Keratinocyte (primary cell): ENCODE measurements at regions not wholly inside any gene's neighbourhood (a gene's known extent, or its start where the extent isn't known, plus 50 kb on each side); places are given as distances from the start of the nearest gene placed in this dataset.

Experiments used
- DNase-seq: peaks from one replicate; pipeline ENCODE4 v3.0.0-alpha.2; 2011; ENCODE audit warnings: low read depth, missing footprints, low spot score
- FAIRE-seq: peaks from 2 replicates; lab custom pipeline; 2011; peaks lifted over from hg19 to GRCh38; lab: Jason Lieb, UNC
- H2AFZ ChIP-seq: 2 replicates; pipeline ENCODE4 v1.6.0; 2012; ENCODE audit warnings: low read length, control low read depth, inconsistent platforms; ENCODE audit not compliant: control insufficient read depth
- H3K27ac ChIP-seq: 2 replicates; pipeline ENCODE4 v1.5.1; 2011; ENCODE audit warnings: low read length; ENCODE audit not compliant: control insufficient read depth, insufficient read depth
- H3K27me3 ChIP-seq: 3 replicates; pipeline ENCODE4 v1.6.0; 2011; ENCODE audit warnings: low read length; ENCODE audit not compliant: control insufficient read depth, insufficient read depth; ENCODE audit errors: extremely low read depth
- H3K36me3 ChIP-seq, 2 experiments: 2 replicates in 1 of 2; 3 replicates in 1 of 2; pipeline ENCODE4 v1.5.1; 2011; ENCODE audit warnings: low read length in 2 of 2, mild to moderate bottlenecking in 1 of 2; ENCODE audit not compliant: control insufficient read depth in 2 of 2, insufficient read depth in 2 of 2; ENCODE audit errors: extremely low read depth in 1 of 2
- H3K4me1 ChIP-seq: 3 replicates; pipeline ENCODE4 v1.5.1; 2011; ENCODE audit warnings: low read length; ENCODE audit not compliant: control insufficient read depth, insufficient read depth; ENCODE audit errors: extremely low read depth
- H3K4me2 ChIP-seq: 3 replicates; pipeline ENCODE4 v1.6.0; 2011; ENCODE audit warnings: low read depth, low read length; ENCODE audit not compliant: control insufficient read depth, insufficient read depth; ENCODE audit errors: extremely low read depth
- H3K4me3 ChIP-seq, 3 experiments: fragments of 200-600 bp in 1 of 3; sonication (generic) in 1 of 3; 2 replicates in 2 of 3; 3 replicates in 1 of 3; pipeline ENCODE4 v1.5.1; 2011 to 2016; ENCODE audit warnings: low read length in 3 of 3, mild to moderate bottlenecking in 3 of 3, control low read depth in 2 of 3, inconsistent platforms in 1 of 3, low read depth in 1 of 3, mixed read lengths in 1 of 3, mixed run types in 1 of 3, moderate library complexity in 1 of 3; ENCODE audit not compliant: control insufficient read depth in 2 of 3, insufficient read depth in 2 of 3; ENCODE audit errors: extremely low read depth in 1 of 3
- H3K79me2 ChIP-seq: 2 replicates; pipeline ENCODE4 v1.6.0; 2012; ENCODE audit warnings: low read length; ENCODE audit not compliant: control insufficient read depth, insufficient read depth
- H3K9ac ChIP-seq: 3 replicates; pipeline ENCODE4 v1.6.0; 2011; ENCODE audit warnings: low read length; ENCODE audit not compliant: control insufficient read depth, insufficient read depth; ENCODE audit errors: extremely low read depth
- H3K9me1 ChIP-seq: 3 replicates; pipeline ENCODE4 v1.6.0; 2011; ENCODE audit warnings: low read length; ENCODE audit not compliant: control insufficient read depth, insufficient read depth; ENCODE audit errors: extremely low read depth
- H3K9me3 ChIP-seq: 2 replicates; pipeline ENCODE4 v1.5.1; 2012; ENCODE audit warnings: low read depth, low read length; ENCODE audit not compliant: control insufficient read depth
- H4K20me1 ChIP-seq: 3 replicates; pipeline ENCODE4 v1.6.0; 2011; ENCODE audit warnings: low read length; ENCODE audit not compliant: control insufficient read depth, insufficient read depth; ENCODE audit errors: extremely low read depth
- CTCF ChIP-seq, 3 experiments: IDR thresholded peaks in 1 of 3; conservative IDR thresholded peaks in 1 of 3; optimal IDR thresholded peaks in 1 of 3; 2 replicates in 2 of 3; 3 replicates in 1 of 3; pipeline versions ENCODE3 to v1.5.1; 2011; ENCODE audit warnings: low read length in 3 of 3, mild to moderate bottlenecking in 3 of 3, moderate library complexity in 2 of 3, control low read depth in 1 of 3, inconsistent platforms in 1 of 3; ENCODE audit not compliant: insufficient read depth in 2 of 3; ENCODE audit errors: extremely low read depth in 1 of 3
- EZH2 ChIP-seq: IDR thresholded peaks from one replicate; pipeline ENCODE4 v1.6.1; 2012; ENCODE audit warnings: inconsistent platforms, mild to moderate bottlenecking, low read length, moderate library complexity
- dilution Hi-C: fragments of 300-500 bp; cut with MboI; formaldehyde crosslinking; loops from one replicate; pipeline ENCODE4 v1.7.0; 2020; ENCODE audit warnings: low sequenced_read_pairs; ENCODE audit not compliant: extremely low pct_ligation_motif_present

GRCh38 chr9:18159254-18159653 is 314.7 kb upstream of the ADAMTSL1 start:
- TF ChIP-seq EZH2 (no peak), CTCF (optimal IDR thresholded peaks at IDR 0.05 in 1 of 3, IDR thresholded peaks at IDR 0.05 in 1 of 3, conservative IDR thresholded peaks at IDR 0.05 in 1 of 3; ENCODE audit: extremely low read depth in 1 of 3, insufficient read depth in 2 of 3, low read length in 3 of 3) (no peak)
- Histone ChIP-seq H3K9me1 (no peaks in the 10 kb centered on the region), H3K36me3 (no peaks in the 10 kb centered on the region), H3K27ac (no peak overlapping the region), H3K9me3 (no peaks in the 10 kb centered on the region), H2AFZ (no peak overlapping the region), H3K9ac (no peak overlapping the region), H4K20me1 (no peaks in the 10 kb centered on the region), H3K4me2 (no peak overlapping the region), H3K4me1 (no peaks in the 10 kb centered on the region), H3K4me3 (no peak overlapping the region), H3K79me2 (no peaks in the 10 kb centered on the region), H3K27me3 (no peaks in the 10 kb centered on the region)
- no peak for DNase-seq
- dilution Hi-C loops: no loop called here
- FAIRE-seq: no peak

DNA sequence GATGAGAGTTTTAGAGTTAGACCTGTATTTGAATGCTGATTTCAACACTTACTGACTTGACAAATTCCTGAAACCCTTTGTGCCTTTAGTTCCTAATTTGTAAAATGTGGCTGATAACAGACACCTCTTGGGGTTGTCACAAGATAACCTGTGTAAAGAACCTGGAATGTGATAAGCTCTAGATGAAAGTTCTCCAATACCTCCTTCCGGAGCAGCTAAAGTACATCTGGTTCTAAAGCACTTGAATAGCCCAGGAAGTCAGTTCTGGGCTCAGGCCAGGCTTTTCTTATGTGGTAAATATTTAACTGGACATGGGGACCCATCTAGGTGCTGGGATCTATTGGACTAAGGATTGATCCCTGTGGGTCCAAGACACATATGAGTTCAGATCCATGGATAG is 310.8 kb upstream of the ADAMTSL1 start:
- H3K9ac ChIP-seq: no peak overlapping the region
- no peaks in the 10 kb centered on the region for H3K4me1 ChIP-seq
- H3K36me3 ChIP-seq: no peaks in the 10 kb centered on the region
- H3K9me3 ChIP-seq: no peaks in the 10 kb centered on the region
- no peaks in the 10 kb centered on the region for H4K20me1 ChIP-seq
- no peak overlapping the region for H3K4me3 ChIP-seq
- H3K4me2 ChIP-seq: no peak overlapping the region
- no peaks in the 10 kb centered on the region for H3K9me1 ChIP-seq
- dilution Hi-C loops: no loop called here
- TF ChIP-seq CTCF (optimal IDR thresholded peaks at IDR 0.05 in 1 of 3, IDR thresholded peaks at IDR 0.05 in 1 of 3, conservative IDR thresholded peaks at IDR 0.05 in 1 of 3; ENCODE audit: extremely low read depth in 1 of 3, insufficient read depth in 2 of 3, low read length in 3 of 3) (no peak), EZH2 (no peak)
- H2AFZ ChIP-seq: no peak overlapping the region
- no peaks in the 10 kb centered on the region for H3K79me2 ChIP-seq
- DNase-seq (no peak), FAIRE-seq (no peak)
- H3K27me3 ChIP-seq: no peaks in the 10 kb centered on the region
- no peak overlapping the region for H3K27ac ChIP-seq
